Sciatic nerve (tissue), 2 donors: ENCODE measurements at regions not wholly inside any gene's neighbourhood (a gene's known extent, or its start where the extent isn't known, plus 50 kb on each side); places are given as distances from the start of the nearest gene placed in this dataset.

ENCODE experiments used
- ATAC-seq: fragments of 200-7000 bp; cut with Tn5 transposase; one replicate; pipeline ENCODE4 v1.9.1; 2020; ENCODE audit warnings: mild to moderate bottlenecking, moderate library complexity
- DNase-seq: peaks from one replicate; pipeline ENCODE4 v3.0.0-alpha.2; 2020; ENCODE audit warnings: low spot score
- intact Hi-C: fragments of 100-400 bp; cut with DNase I; formaldehyde crosslinking; loops from one replicate; pipeline ENCODE4 v1.14.2; 2022
- donor health status: DM: no; HTN: no; CAD: no.
- donor health status: DM: no; HTN: no; CAD: no.

DNA sequence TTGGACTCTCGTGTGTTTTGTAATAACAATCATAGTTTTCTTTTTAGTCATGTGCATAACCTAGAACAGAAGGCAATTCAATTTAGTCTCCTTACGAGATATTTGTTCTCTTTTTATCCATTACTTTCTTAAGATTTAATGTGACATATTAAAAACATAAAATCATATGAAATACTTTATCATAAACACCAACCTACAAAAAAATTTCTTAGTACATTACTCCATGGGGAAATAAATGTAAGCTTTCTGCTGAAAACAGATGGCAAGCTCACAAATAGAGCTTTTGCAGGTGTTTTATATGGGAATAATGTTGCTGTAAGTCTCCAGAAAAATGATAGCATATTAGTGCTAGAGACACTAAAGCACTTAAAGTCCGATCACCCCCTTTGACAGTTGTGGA, 1035.2 kb upstream of the ARRDC3 start:
- intact Hi-C loops = no loop called here
- ATAC-seq = no peak

DNA sequence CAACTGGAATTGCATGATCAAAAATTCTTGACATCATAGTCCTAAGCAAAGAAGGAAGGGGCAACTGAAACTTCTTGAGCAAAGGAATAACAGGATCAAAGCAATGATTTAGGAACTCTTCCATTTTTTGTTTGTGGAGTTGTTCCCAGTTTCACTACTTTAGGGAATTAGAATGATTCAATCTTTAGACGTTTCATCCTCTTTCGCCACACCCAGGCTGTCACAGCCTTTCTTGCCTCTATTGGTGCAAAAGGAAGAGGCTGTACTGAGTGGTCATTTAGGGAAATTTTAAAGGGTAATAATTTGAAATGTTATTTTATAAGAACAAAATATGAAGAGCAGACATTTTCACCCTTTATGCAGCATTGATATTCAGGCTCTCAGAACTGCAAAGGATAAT, 1026.0 kb upstream of the ARRDC3 start:
- intact Hi-C loops = no loop called here
- ATAC-seq = no peak
- DNase-seq = no peak

More for the DNA sequence above, 1035.2 kb upstream of the ARRDC3 start:
- DNase-seq = no peak

DNA sequence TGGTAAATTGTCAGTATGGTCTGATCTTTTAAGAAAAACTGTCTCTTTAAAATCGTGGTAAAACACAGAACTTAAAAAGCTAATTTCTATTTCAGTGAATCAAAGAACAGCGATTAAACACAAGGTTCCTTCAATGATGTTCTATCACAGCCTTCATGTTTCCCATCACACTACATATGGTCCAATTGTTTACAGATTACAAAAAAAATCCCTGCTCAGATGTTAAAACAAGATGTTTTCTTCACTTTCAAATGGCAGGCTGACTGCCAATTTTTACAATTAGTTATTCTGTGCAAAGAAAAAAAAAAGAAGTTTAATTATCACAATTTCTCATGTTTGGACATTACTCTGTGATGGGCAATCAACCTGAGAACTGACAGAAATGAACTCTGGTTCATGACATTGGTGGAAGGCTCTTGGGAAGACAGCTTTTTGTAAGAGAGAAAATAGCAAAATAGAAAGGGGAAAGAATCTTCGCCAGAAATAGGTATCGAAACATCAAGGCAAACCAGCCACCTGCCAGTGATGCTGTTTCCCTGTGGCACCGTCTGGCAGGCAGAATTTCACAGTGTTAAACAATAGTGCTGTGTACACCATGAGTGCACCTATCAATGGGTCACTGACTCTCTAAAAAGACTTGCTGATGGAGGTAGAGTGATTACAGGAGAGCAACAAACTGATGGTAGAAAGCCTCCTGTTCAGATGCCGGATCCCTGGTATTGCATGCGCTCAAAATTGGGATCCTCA, 1020.0 kb upstream of the ARRDC3 start:
- DNase-seq = no peak
- ATAC-seq = no peak
- intact Hi-C loops = no loop called here

DNA sequence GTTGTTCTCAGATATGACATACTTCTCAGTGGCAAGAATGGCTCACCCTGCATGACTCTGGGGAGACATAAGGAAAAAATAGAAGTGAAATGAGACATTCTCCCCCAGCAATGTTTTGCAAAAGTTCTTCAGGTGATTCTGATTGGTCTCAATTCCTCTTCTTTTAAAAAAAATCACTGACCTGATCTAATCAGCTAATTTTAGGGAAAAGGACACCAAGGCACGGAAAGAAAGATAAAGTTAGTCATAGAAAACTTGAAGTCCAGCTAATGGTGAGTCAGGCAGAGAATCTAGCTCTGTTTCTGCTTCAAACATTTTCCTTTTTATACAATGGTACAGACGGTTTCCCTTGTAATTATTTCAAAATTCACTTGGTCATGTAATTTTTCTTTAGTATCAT, 1018.9 kb upstream of the ARRDC3 start:
- intact Hi-C loops = no loop called here
- ATAC-seq = no peak
- no peak for DNase-seq

DNA sequence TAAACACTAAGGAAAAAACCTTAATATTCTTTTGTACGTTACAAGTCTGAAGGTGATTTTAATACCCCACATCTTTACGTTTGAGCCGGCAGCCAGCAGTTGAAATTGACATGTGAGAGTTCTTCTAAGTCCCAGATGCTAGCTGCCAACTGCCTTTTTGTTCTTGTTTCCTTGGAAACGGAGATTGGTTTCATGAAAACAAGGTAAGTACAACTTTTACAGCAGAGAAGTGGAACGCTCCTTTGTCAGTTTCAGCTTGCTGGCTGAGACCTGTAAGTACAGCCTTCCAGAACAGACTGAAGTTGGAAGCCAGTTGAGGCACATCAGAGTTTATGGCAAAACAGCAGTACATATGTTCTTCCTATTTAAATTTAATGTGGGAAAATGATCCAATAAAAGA, 1018.4 kb upstream of the ARRDC3 start:
- intact Hi-C loops = no loop called here
- ATAC-seq = no peak

DNA sequence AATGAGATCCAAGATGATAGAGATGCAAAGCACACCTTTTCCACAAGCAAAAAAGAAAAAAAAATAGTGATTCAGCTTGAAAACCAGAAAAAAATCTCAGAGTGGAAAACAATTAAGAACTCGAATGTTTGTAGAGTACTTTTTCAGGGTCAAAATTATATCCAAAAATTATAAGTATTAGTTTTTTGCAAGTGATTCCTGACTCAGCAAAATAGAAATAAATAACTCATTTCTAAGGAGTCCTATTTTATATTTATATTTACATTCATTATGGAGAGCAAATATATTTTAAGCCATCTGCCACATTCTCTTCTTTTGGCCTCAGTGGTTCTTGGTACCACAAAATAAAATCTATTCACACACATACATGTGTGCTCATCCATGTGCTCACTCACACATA, 1011.8 kb upstream of the ARRDC3 start:
- intact Hi-C loops = no loop called here
- ATAC-seq (no peak), DNase-seq (no peak)

More for the DNA sequence above, 1018.4 kb upstream of the ARRDC3 start:
- DNase-seq = no peak

DNA sequence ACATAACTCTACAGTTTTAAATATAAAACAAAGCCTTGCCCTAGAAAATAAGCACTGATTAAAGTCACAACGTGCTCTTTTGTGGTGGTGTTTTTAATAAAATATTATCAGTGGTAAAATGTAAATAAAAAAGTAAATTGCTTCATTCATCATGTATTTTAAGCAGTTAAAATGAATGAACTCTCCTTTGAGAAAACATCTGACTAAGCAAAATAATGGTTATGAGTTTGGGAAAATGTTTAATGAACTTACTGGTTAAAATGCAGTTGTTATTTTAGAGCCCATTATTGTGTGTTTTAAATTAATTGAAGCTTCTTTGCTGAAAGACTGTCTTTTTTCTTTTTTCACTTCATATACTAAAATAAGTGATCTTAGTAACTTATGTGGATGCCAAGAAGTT, 1007.5 kb upstream of the ARRDC3 start:
- intact Hi-C loops = no loop called here
- no peak for DNase-seq
- ATAC-seq = no peak

DNA sequence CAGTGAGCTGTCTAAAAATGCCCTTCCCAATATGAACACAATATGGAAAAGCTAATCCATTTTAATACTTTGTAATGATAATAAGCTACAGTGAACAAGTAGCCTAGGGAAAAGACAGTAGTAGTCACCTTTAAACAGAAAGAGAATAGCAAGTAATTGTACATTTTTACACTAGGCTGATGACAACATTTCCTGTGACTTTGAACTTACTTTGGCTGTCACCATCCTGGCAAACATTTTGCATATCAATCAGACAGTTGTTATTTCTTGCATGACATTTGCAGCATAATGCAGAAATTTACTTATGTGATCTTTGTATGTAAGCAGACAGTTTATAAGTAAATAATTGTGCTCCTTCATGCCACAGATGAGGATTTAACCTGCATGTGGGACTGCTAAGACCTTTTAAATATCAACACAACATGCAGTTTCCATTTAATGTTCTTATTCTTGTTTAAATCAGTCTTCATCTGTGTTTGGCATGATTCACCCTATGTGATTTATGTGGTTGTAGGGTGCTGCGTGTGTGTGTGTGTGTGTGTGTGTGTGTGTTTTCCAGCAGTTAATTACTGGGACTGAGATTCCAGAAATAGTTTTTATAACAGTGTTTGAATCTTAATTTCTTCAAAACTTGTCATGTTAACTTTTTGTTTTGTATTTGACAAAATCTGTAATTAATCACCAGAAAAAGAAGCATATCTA, 997.1 kb upstream of the ARRDC3 start:
- intact Hi-C loops = no loop called here
- DNase-seq (no peak), ATAC-seq (no peak)

DNA sequence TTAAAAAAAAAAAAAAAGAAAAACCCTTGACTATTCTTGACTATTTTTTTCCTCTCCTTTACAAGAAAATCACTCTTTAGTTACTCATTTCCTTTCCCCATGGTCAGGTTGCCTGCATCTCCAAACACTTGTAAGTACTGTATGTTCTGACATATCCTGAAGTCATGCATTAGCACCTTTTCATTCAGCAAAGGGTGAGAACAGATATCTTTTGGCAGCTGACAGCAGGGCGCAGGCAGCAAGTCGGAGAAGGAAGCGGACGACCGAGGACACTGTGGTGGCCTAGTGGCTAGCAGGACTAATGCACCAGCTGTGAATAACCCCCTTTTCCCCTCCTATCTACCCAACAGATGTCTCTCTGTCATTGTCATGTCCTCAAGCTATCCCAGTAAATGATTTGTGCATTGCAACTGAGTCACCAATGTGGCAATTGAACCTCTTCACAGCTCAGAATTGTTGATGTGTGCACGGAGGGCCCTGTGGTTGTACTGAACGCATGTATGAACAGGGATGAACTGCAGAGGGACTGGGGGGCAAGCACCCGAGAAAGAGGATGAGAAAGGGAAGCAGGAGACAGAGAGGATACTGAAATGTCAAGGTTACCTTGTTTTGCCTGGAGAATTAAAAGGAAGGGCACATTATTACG, 996.0 kb upstream of the ARRDC3 start:
- intact Hi-C loops = no loop called here
- ATAC-seq (no peak), DNase-seq (no peak)

DNA sequence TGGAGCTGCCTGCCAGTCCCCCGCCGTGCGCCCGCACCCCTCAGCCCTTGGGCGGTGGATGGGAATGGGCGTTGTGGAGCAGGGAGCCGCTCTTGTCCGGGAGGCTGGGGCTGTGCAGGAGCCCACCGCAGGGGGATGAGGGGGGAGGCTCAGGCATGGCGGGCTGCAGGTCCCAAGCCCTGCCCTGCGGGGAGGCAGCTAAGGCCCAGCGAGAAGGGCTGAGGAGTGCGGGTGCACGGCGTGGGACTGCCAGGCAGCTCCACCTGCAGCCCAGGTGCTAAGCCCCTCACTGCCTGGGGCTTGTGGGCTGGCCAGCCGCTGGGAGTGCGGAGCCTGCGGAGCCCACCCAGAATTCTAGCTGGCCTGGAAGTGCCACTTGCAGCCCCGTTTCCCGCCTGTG, 991.7 kb upstream of the ARRDC3 start:
- intact Hi-C loops = no loop called here
- no peak for DNase-seq
- ATAC-seq = no peak

DNA sequence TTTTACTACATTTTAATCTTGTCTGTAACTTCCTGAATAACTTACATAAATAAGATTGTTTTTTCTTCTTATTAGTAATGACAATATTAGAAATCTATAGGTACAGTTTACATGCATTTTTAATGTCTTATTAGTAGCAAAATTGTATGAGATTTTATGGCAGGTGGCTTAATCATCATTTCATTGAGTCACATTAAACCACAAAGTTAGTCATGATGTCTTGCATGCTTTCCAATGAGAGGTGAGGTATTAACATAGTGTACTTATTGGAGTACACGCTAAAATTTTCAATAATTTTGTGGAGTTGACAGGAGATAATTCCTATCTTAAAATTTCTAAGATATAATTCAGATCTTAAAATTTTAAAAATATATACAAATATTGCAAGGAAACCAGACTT, 989.6 kb upstream of the ARRDC3 start:
- DNase-seq = no peak
- ATAC-seq = no peak
- intact Hi-C loops = no loop called here

DNA sequence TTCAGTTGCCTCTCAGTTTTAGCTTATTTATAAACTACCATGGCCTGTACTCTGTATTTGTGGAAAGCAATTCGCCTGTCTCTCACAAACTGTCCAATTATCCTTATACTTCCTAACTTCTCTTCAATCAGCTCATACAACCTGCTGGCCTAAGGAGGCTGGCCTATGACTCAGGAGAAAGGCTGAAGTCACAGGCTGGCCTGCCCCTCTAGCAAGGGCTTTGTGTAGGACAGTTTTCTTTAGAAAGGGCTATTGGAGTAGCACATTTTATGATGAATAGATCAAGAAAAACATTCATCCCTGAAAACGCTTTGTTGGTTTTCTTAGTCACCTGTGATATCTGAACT, 988.7 kb upstream of the ARRDC3 start:
- no peak for DNase-seq
- intact Hi-C loops = no loop called here
- ATAC-seq = no peak

DNA sequence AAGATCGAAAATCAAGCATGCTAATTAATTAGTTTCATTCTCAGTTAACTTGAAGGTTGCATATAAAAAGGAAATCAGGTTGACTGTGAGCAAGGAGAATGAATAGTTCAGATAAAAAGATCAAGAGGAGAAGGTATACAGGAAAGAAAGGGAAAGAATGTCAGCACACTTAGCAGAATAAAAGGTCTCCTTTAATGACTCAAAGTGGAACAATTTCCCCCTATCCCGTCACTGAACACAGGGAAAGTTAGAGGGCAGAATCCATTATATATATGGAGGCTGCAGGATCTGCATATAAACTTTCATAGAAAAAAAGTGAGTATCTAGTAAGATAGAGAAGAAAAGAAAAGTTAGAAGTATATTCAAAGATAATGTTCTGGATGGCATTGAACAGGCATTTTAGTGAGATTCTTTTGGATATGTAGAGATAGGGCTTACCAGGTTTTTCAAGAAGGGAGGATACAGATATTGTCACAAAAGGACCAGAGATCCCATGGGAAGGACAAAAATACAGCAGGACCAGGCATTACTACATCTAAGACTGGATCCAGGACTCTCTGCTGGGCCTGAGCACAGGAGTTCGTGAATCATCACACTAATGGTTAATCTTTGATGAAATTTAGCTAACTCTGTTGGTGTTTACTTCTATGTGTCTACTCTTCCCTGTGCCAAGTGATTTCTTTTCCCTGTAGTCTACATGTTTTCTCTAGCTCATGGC, 988.2 kb upstream of the ARRDC3 start:
- ATAC-seq (no peak), DNase-seq (no peak)
- intact Hi-C loops = no loop called here

DNA sequence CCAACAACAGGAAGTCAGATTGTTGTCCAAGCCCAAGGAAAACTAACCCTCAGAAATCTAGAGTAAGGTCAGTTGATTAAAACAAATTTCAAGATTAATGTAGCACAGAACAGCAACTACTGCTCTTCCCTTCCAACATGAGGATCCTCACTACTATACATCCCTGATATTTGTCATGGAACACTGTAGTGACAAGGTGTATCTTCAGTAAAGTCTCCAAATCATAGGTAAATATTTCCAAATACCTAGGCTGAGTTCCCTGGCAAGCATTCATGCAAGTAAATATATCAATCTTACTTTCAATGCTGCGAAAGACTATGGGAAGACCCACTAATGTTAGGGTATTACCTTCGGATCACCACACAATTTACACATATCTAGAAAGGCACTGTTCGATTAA, 986.9 kb upstream of the ARRDC3 start:
- intact Hi-C loops = no loop called here
- DNase-seq (no peak), ATAC-seq (no peak)

DNA sequence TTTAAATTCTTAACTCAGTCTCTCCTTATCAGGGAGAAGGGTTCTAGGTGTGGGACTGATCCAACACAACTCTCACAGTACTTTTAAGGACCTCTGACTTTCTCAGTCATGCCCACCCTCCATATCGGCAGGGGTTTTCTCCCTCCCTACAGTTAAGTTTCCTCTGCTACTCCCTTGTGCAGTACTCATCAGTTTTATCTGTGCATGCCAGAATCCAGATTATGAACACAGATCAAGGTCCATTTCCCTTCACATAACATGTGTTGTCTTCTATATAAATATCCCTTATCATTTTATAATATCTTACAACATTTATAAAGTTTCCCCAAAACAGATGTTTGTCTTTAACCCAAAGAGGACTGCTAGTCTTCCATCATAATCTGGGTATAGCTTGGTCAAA, 986.5 kb upstream of the ARRDC3 start:
- intact Hi-C loops = no loop called here
- no peak for ATAC-seq
- no peak for DNase-seq

DNA sequence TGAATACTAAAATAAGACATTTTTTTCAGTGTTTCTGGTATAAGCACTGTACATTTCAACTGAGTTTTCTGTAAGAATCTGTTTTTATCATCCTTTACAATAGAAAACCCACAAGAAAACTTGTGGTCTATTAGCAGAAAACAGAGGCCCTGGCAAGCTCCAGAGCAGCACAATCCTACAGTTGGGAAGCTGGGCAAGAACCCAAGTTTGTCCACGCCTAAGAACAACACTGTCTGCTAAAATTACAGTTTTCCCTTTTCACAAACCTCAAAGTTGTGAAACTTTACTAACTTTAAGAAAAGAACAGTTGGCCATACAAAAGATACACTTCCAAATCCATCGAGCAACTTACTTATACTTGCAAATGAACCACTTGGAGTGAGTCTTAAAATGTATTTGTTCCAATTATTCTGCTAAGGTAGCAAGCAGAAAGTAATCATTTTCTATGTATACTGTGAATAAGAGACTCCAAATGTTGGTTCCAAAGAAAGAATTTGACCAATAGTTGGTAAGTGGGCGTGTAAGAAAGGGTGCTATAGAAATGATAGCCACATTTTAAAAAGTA, 982.0 kb upstream of the ARRDC3 start:
- intact Hi-C loops = no loop called here
- DNase-seq = no peak
- ATAC-seq = peak; percentile 75

DNA sequence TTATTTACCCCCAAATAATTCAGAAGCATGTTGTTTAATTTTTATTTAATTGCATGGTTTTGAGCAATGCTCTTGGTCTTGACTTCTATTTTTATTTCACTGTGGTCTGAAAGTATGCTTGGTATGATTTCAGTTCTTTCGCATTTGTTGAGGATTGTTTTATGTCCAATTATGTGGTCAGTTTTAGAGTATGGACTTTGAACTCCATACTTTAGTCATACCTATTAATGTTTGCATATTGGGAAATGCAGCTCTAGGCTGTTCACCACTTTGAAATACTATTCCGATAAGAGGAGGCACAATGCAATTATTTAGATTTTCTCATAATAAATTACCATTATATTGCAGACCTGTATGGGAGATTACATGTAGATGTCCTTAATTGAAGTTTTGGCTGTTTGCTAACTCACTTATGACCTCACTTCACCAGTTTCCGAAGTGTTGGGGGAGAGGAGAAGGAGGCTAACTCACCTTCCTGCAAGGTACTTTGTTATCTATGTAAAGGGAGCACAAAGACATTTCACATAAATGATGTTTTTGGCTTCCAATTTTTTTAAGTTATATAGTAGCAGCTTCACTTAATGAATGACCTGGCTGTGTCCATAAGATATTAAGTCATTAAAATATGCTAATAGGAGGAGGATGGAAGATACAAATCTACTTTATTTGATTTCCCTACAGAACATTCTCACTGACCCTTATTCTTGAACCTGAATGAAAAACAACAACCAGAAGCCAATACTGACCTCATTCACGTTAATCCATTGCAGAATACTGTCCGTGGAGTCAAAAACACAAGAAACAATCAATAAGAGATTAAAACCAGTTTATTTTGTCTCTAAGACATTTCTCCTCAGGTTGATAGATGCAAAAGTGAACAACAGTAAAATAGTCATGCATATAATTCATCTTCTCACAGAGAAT, 970.3 kb upstream of the ARRDC3 start:
- intact Hi-C loops = no loop called here
- DNase-seq = no peak
- ATAC-seq = no peak

DNA sequence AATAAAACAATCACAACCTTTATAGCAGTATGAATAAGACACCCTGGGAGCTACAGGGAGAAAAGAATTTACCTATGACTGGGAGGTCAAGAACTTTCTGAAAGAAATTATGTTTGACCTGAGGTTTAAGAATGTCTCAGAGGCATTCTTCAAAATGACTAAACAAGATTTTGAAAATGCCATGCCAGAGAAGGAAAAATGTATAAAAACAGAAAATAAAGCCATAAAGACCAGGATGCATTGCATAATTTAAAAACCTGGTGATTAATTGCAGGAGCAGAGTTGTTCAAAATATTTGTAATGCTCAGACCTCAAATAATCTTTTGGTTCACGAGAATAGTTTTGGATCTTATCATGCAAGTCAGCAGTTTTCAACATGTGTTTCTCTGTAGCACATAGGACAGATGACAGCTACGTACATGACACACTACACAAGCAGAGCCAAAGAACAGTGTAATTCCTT, 954.7 kb upstream of the ARRDC3 start:
- intact Hi-C loops = no loop called here
- ATAC-seq = no peak
- no peak for DNase-seq

DNA sequence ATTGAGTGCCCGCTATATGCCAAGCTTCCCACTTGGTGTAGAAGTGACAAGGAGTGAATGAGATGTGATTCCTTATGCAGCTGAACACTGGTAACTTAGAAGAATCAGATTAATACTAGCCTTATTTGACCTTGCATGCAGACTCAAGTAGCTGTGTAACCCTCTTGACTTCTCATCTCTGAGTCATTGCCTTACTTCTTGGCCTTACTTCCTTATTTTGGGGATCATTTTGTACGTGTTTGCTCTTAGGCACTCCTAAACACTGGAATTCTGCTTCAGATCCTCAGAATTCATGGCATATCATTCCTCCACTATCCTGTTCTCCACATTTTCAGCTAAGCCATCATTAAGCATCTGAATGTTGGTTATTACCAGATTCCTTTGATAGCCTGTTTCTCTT, 948.9 kb upstream of the ARRDC3 start:
- no peak for DNase-seq
- intact Hi-C loops = no loop called here
- no peak for ATAC-seq
